GM10266 (cell line): ENCODE measurements at regions not wholly inside any gene's neighbourhood (a gene's known extent, or its start where the extent isn't known, plus 50 kb on each side); places are given as distances from the start of the nearest gene placed in this dataset.
"Not testable (repeated sequence)": the region's sequence is repeated elsewhere in the genome, so short reads cannot be mapped to it uniquely, and the experiment has no call there.

Source experiments
- DNase-seq: peaks from one replicate; pipeline ENCODE4 v3.0.0; 2012; ENCODE audit errors: extremely low spot score
- TF ChIP-seq, protein P1 (sequence below): IDR thresholded peaks from 2 replicates; pipeline ENCODE4 v1.5.1; 2012; ENCODE audit warnings: mild to moderate bottlenecking, low read depth; ENCODE audit not compliant: control insufficient read depth, insufficient read depth; ENCODE audit errors: missing control alignments

DNA sequence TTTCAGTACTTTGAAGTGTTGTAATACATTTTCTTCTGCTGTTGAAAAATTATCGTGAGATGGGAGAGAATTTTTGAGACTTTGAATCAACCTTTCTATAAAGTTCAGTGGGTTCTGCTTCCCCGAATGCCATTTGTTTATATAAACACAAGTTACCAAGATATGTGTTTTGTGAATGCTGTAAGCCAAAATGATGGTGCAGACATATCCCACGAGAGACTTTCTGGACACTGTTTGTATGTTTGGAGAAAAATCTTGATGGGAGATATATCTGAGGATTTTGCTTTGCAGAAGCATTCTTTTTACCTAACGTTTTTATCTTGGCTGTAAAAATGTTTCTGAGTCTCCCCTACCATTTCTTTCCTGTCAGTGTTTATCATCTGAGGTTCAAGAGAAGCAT is 526.6 kb upstream of the ZNF717 start:
- TF ChIP-seq, protein P1, sequence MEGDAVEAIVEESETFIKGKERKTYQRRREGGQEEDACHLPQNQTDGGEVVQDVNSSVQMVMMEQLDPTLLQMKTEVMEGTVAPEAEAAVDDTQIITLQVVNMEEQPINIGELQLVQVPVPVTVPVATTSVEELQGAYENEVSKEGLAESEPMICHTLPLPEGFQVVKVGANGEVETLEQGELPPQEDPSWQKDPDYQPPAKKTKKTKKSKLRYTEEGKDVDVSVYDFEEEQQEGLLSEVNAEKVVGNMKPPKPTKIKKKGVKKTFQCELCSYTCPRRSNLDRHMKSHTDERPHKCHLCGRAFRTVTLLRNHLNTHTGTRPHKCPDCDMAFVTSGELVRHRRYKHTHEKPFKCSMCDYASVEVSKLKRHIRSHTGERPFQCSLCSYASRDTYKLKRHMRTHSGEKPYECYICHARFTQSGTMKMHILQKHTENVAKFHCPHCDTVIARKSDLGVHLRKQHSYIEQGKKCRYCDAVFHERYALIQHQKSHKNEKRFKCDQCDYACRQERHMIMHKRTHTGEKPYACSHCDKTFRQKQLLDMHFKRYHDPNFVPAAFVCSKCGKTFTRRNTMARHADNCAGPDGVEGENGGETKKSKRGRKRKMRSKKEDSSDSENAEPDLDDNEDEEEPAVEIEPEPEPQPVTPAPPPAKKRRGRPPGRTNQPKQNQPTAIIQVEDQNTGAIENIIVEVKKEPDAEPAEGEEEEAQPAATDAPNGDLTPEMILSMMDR, result no peak

GRCh38 chr3:76315906-76316305 is 530.6 kb upstream of the ZNF717 start:
- DNase-seq, result not testable (repeated sequence)

More for the DNA sequence above, 526.6 kb upstream of the ZNF717 start:
- no peak for DNase-seq

GRCh38 chr3:76321614-76322013 is 536.3 kb upstream of the ZNF717 start:
- TF ChIP-seq, protein P1, result no peak
- no peak for DNase-seq

DNA sequence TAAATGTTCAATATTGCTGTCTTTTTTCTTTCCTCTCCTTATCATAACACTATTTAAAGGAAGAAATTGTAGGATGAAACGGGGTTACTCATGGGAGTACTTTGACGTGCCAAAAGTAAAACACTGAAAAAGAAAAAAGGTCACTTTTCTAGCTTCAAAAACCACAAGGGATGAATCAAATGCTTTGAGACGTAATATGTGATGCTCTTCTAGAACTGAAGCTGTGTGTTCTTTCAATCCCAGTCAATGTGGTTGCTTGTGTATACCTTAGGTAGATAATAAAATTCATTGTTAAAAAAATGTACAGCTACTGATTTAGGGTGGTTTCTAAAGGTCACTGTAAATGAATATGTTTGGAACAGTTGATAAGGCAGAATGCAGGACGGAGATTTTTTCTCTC is 538.8 kb upstream of the ZNF717 start:
- TF ChIP-seq, protein P1, result no peak
- DNase-seq, result no peak

- DNase-seq, result no peak
- TF ChIP-seq, protein P1, result no peak
These were observed 560.5 kb upstream of the ZNF717 start for GRCh38 chr3:76345878-76346277.

DNA sequence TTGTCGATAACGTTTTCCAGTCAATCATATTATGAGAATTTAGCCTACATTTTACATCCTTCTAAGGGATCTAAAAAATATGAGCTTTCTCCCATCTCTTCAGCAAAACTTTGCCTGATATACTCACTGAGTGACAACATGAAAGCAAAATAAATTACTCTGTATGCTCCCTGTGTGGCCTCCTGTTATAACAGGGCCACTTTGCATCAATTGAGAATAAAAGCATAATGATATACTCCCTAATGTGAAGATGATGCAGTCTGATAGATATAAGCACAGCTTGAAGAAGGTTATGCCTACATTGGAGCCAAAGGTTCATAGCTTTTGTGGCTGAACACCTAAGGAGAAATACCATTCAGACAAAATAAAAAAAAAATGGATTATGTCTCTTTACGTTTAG is 561.3 kb upstream of the ZNF717 start:
- TF ChIP-seq, protein P1, result no peak
- DNase-seq, result no peak

- TF ChIP-seq, protein P1, result no peak
- no peak for DNase-seq
These were observed 564.5 kb upstream of the ZNF717 start for GRCh38 chr3:76349715-76350480.

DNA sequence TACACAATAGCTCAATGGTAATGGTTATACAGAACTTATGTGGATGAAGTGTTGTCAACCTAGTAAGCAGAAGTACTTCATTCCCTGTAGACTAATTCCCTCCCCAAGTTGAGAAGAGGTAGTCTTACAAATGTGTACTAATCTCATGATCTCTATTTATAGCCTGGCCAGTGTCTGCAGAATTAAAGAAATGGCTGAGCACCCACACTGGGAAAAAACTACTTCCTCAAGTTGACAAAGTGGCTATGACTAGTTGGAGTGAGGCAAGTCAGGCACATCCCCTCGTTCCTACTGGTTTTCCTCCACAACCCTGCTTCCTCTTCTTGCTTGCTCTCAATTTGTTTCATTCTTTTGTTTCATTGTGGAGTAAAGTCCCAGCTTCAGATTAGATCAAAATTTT is 566.7 kb upstream of the ZNF717 start:
- no peak for DNase-seq
- TF ChIP-seq, protein P1, result no peak
